GM12865 (cell line): ENCODE measurements at regions not wholly inside any gene's neighbourhood (a gene's known extent, or its start where the extent isn't known, plus 50 kb on each side); places are given as distances from the start of the nearest gene placed in this dataset.

Source experiments
- DNase-seq: peaks from one replicate; pipeline ENCODE4 v3.0.0; 2010; ENCODE audit warnings: low read depth
- H3K4me3 ChIP-seq: 2 replicates; pipeline ENCODE4 v1.5.1; 2011; ENCODE audit warnings: mild to moderate bottlenecking, low read depth, low read length, control low read depth
- CTCF ChIP-seq: IDR thresholded peaks from 2 replicates; pipeline ENCODE4 v1.5.1; 2011; ENCODE audit warnings: low read length, control low read depth, low read depth, inconsistent platforms; ENCODE audit not compliant: insufficient read depth; ENCODE audit errors: missing control alignments

GRCh38 chr4:119937746-119938145 is 128.9 kb downstream of the MAD2L1 start:
- TF ChIP-seq CTCF, result no peak
- no peak for DNase-seq
- H3K4me3 ChIP-seq, result no peak overlapping the region

- DNase-seq, result no peak
- no peak overlapping the region for H3K4me3 ChIP-seq
- TF ChIP-seq CTCF, result no peak
Observed at GRCh38 chr4:119933606-119934005, 133.0 kb downstream of the MAD2L1 start.

DNA sequence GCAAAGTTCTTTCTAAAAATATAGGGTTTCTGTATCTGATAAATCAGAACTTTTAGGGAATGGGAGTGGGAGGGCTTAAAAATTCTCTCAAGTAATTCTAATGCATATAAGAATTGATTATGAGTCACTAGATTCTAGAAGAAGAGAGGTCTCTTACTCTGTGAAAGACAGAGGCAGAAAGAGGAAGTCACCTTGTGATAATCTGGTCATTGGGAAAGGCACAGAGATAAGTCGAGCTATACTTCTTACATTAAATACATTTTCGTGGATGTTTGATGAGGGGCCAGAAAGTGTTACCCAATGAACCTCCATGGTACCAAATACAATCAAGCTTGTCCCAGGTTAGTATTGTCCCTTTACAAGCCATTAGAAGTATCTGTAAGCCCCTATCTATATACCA is 134.4 kb downstream of the MAD2L1 start:
- no peak for DNase-seq
- TF ChIP-seq CTCF, result no peak
- H3K4me3 ChIP-seq, result no peak overlapping the region

DNA sequence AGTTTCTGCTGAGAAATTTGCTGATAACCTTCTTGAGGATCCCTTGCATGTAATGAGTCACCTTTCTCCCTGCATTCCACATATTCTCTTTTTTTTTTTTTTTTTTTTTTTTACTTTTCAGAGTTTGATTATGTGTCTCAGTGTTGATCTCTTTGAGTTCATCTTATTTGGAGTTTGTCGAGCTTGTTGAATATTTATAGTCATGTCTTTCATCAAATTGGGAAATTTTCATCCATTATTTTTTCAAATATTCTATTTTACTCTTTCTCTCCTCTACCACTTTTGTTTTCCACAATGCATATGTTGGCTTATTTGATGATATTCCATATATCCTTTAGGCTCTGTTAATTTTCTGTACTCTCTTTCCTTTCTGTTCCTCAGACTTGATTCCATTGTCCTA is 136.1 kb downstream of the MAD2L1 start:
- H3K4me3 ChIP-seq, result no peak overlapping the region
- no peak for TF ChIP-seq CTCF
- no peak for DNase-seq

GRCh38 chr4:119921830-119922229 is 144.8 kb downstream of the MAD2L1 start:
- DNase-seq, result no peak
- no peak for TF ChIP-seq CTCF
- no peak overlapping the region for H3K4me3 ChIP-seq

DNA sequence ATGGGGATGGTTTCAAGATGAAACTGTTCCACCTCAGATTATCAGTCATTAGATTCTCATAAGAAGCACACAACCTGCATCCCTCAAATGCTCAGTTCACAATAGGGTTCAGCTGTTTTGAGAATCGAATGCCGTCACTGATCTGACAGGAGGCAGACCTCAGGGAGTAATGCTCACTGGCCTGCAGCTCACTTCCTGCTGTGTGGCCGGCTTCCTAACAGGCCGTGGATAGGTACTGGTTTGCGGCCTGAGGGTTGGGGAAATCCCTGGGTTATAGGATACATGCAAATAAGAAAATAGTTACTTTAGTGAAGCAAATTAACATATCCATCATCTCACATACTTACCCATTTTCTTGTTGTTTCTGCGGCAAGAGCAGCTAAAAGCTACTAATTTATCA is 160.4 kb downstream of the MAD2L1 start:
- no peak for DNase-seq
- no peak for TF ChIP-seq CTCF
- no peak overlapping the region for H3K4me3 ChIP-seq

GRCh38 chr4:119898211-119898610 is 168.4 kb downstream of the MAD2L1 start:
- no peak for DNase-seq
- no peak overlapping the region for H3K4me3 ChIP-seq
- TF ChIP-seq CTCF, result no peak
